ENCODE measurements at regions not wholly inside any gene's neighbourhood (a gene's known extent, or its start where the extent isn't known, plus 50 kb on each side); places are given as distances from the start of the nearest gene placed in this dataset.

DNA sequence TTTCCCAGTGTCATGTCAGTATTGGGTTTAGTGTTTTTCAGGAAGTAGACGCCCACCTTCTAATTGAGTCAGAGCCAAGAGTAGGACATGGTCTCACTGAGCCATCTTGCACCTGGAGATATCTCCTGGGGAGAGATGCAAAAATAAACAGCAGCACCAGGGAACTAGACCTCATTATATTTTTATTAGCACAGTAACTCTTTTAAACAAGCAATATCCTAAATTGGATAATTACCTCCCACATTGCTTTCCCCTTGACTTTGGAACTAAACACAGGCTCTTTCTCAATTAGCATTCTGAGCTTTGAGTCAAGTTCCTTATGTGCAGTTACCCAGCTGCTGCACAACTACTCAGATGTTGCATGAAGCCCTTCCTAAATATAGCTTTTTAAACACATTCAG lies 175.4 kb downstream of the IBTK start:
- DNase-seq (ENCODE audit: low read depth) = no peak

DNA sequence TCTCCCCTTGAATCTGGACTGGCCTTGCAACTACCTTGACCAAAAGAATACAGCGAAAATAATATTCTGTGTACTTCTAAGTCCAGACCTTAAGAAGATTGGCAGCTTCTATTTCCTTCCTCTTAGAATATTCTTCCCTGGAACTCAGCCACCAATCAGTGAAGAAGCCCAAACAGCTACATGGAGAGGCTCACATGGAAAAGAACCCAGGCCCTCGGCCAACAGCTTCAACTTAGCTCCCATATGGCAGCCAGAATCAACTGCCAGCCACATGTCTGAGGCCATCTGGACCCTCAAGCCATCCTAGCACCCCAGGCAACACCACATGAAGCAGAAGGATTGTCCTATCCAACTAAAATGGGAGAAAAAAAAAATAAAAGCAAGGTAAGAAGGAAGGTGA lies 178.8 kb downstream of the IBTK start:
- no peak for DNase-seq (ENCODE audit: low read depth)

DNA sequence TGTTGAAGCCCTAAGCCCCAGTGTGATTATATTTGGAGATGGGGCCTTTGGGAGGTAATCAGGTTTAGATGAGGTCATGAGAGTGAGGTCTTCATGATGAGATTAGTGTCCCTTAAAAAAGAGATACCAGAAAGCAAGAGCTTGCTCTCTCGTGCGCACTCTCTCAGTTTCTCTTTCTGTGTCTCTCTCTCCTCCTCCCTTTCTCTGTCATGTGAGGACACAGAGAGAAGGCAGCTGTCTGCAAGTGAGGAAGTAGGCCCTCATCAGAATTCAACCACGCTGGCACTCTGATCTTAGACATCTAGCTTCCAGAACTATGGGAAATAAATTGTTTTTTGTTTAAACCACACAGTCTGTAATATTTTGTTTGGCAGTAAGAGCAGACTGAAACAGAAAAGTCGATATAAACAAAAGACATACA lies 180.5 kb downstream of the IBTK start:
- no peak for DNase-seq (ENCODE audit: low read depth)

DNA sequence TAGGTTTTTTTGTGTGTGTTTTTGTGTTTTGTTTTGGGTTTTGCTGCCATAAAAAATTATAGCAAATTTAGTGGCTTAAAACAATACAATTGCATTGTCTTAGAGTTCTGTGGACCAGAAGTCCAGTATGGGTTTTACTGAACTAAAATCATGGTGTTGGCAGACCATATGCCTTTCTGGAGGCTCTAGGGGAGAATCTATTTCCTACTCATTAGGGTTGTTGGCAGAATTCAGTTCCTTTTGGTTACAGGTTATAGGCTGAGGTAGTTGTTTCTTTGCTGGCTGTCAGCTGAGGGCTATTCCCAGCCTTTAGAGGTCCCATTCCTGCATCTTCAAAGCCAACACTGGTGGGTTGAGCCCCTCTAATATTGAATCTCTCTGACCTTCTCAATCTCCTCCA lies 181.3 kb downstream of the IBTK start:
- no peak for DNase-seq (ENCODE audit: low read depth)

DNA sequence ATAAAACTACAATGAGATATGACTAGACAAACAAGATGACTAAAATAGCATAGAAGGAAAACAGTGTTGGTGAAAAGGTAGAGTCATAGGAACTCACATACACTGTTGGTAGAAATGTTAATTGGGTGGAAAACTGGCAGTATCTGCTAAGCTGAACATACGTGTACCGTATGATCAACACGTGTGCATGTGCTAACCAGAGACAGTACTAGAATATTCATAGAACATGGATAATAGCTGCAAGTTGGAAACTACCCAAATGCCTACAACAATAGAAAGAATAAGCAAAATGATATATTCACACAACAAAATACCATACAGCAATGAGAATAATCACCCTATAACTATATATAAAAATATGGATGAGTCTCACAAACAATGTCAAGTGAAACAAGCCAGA lies 184.0 kb downstream of the IBTK start:
- DNase-seq (ENCODE audit: low read depth) = no peak

DNA sequence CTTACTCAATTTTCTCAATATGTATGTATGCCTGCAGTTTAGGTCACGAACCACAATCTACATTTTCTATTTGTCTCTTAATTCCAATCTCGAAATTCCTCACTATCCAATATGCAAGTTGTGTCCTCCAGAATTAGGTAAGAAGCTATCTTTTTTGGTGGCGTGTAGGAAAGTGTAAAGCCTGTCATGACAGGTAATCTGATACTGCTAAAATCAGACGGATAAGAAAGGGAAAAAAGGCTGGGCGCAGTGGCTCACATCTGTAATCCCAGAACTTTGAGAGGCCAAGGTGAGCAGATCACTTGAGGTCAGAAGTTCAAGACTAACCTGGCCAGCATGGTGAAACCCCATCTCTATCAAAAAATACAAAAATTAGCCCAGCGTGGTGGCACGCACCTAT lies 185.3 kb downstream of the IBTK start:
- DNase-seq (ENCODE audit: low read depth) = no peak

DNA sequence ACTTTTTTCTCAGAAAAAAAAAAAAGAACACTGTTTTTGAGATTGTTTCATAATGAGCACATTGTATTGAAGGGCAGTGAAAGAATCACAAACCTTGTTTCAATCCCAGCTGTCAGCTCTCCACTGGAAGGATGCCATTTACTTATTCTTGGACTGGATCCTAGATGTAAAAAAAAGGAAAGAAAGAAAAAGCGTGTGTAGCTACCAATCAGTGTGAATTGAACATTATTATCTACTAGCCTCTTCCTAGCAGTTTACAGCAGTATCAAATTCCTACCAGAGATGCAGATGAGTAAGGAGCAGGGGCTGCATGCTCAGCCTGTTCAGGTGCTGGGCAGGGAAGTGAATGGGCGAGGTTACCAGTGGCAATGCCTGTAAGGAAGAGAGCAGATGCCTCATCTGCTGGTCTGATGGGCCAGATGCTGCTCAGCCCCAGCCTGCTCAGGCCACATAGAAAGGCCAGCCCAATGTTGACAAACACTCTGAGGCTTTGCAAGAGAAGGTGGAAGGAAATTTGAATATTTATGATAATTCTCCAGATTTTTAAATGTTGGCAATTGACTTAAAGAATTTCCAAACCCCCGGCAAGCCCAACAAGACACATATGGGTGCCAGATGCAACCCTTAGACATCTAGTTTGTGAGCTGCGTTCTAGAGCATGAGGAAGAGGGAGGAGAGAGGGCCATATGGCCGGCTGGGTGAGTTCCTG lies 189.5 kb downstream of the IBTK start:
- DNase-seq (ENCODE audit: low read depth) = peak; percentile 25

DNA sequence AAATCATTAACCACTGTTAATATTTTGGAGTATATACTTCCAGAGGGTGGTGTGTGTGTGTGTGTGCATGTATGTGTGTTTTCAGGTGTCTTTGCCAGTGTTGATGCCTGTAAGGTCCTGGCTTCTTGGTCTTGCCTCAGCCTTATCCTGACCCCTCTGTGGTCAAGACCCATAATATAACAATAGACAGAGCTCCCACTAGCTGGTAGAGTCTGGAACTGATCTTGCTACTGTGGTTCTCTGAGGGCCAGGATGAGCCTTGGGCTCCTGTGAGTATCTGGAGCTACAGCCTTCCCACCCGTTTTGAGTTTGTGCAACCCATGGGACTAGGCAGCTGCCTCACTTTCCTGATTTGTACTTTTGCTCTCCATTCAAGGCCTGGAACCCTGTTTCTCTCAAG lies 191.0 kb downstream of the IBTK start:
- DNase-seq (ENCODE audit: low read depth) = no peak

DNA sequence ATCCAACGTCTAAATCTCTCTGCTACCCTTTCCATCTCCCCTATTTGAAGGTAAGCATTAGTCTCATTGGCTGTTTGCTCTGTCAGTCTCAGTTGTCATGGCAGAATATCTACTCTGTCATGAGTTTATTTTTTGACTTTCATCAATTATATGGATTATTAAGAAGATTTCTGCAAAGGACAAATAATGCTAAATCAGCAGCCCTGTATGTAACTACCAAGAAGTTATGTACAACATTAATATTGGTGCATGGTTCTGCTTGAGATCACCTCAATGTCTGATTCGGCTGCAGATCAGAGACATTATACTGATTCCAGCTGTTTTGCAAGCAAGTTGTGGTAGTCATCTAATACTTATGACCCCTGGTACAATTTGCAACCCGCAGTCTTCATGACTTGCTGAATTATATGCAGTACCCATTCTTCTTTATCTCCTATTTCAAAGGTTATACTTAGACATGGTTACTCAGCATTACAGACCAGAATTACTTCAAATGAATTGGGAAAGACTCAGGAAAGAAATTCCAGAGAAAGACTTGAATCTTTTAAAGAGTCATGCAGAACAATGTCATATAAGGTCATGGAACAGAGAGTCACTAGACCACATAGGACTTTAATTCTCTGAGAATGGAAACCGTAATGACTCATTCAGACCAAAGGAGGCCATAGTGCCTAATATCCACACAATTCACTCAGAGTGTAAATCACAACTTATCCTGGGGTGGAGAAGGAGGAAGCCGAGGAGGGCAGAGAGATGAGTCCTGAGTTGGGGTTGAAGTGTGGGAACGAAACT lies 201.4 kb downstream of the IBTK start:
- DNase-seq (ENCODE audit: low read depth) = peak; percentile 91

DNA sequence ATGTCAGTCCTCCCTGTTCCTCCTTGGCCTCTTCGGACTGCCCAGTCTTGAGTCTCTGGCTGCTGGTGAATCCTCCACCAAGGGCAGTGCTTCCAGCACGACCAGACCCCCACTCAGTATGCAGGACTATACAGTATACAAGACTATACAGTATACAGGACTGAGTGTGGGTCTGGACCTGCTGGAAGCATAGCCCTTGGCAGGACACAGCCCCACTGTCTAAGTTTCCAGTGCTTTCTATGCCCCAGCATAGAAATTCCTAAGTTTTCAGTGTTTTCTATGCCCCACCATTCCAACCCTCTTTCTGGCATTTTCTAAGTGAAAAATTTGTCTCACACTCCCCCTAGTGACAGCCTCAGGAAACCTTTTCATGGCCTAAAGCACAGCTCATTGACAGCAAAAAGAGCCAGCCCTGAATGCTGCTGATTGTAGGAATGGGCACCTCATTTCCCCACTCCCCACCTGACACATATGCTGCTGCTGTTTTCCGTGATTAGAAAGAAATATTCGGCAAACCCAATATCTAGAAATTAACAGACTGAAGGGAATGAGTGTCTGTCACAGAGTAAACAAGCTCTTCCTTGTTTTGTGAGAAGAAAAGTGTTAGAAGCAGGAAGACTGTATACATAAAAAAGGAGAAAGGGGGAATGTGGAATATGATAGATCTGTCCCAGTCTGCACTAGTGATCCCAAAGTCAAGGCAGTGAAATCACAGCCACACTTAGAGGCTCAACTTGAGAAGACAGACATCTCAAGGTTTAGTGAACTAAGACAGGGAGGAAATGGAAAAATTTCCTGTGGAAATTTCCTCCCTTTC lies 206.9 kb downstream of the IBTK start:
- peak; percentile 65 for DNase-seq (ENCODE audit: low read depth)

DNA sequence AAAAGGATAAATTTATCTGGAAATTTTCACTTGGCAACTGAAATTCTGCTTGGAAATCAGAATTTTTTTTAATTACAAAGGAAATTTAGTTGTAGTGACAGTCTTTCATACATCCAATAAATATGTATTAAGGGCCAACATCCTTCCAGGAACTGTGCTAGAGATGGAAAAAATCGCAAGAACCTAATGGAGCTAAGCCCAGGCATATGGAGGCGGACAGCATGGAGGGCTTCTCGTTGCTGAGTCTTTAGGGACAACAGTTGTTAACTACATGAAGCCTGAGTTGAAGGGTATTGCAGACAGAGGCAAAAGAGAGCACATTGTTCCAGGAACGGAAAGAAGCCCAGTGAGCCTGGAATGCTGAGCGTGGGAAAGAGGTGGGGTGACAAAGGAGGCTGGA lies 208.9 kb downstream of the IBTK start:
- no peak for DNase-seq (ENCODE audit: low read depth)

DNA sequence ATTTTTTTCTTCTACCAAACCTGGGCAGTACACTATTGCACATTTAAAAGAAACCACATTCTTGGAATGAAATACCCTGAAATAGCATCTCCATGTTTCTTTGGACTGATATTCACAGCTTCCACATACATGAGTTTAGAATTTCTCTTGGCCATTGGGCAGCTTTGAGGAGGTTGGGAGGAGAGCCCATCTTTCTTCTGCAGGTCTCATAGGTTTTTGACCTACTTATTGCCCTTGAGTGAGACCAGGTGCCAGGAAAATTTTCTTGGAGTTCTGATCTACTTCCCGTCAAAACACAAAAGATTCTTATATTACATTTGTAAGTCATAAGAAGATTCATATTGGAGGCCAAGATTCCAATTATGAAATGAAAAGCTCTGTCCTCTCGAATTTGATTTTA lies 212.0 kb downstream of the IBTK start:
- DNase-seq (ENCODE audit: low read depth) = no peak

DNA sequence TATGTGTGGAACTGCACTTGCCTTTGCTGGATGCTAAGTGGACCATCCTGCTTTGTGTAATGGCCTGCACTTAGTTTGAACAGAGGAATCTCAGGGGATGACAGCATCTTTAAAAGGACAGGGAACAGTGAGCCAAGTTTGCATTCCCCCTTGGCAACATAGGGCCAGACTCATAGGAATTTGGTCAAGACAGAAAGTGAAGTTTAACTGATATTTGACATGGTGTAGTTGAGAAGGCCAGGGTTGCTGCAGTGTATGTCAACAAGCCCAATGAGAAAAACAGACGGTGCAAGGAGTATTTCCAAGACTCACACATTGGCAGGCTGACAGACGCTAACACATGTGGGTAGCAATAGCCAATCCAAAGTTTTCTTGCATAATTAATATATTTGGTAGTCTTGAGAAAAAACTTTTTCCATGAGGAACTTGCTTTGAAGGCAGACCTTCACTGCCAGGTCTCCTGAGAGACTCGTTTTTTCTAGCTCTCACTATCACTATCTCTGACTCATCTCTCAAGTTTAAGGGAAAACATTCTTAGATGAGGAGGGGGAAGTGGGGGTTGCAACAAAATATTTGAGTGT lies 213.8 kb downstream of the IBTK start:
- DNase-seq (ENCODE audit: low read depth) = peak; percentile 47

DNA sequence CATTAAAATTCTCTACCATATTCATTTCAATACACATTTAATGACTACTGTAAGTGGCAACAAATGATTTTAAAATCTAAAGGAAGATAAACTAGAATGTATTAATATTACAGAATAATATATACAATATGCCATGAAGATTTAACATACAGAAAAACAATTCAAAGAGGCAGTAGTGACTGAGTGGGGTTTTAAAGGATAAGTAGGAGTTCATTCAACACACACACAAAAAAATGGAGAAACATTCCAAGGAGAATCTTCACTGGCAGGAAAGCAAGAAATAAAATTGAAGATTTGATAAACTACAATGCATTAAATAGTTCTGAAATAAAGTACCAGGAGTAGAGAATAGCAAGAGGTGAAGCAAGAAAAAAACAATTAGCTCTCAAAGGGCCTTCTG lies 215.1 kb downstream of the IBTK start:
- no peak for DNase-seq (ENCODE audit: low read depth)

DNA sequence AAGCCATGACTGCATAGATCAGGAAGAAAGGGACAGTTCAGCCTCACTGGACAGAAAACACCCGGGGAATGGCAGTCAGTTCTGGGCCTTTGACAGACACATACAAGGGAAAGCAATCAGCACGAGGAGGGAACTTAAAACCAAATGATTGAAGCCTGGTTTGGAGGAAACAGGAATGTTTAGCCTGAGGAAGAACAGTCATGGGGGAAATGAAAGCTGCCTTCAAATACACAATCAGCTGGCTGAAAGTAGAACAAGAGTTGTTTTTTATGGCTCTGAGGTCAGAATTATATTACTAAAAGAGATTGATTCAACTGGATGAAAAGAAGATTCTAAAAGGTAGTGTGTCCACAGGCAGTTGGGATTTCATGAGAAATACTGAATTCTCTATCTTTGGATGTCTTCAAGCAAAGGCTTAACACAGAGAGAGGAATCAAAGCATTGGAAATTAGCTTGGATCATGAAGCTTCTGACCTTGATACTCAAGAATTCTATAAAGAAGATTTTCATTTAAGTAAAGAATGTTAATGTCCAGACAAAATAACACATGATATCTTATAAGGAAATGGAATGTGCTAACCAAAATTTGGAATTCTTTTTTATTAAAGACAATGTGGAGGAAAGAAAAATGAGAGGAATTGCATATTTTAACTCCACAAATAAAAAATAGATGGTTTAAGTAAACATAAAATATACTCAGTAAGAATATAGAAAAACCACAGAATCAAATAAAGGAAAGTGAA lies 216.6 kb downstream of the IBTK start:
- no peak for DNase-seq (ENCODE audit: low read depth)

DNA sequence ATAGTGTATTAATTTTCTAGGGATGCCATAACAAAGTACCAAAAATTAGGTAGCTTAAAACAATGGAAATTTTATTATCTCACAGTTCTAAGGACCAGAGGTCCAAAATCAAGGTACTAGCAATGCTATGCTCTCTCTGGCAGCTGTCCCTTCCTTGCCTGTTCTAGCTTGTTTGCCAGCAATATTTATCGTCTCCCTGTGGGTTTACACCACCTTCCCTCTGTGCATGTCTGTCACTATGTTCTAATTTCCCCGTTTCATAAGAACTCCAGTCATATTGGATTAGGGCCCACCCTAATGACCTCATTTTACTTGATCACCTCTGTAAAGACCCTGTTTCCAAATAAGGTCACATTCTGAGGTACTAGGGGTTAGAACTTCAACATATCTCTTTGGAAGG lies 217.2 kb downstream of the IBTK start:
- no peak for DNase-seq (ENCODE audit: low read depth)

DNA sequence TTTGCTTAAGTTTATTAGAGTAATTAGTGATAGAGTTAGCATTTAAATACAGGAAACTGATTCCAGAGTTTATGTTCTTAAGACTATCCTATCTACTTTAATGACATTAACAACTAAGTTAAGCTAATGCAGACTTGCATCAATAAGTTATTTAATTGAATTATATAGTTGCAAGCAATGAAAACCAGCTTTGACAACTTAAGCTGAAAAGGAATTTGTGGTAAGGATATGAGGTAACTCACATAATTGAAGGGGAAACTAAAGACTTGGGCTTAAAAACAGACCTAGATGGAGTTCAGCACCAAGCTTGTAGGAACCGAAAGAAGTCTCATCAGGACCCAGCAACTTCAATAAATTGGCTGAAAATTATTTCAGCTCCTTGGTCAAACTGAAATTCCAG lies 222.3 kb downstream of the IBTK start:
- DNase-seq (ENCODE audit: low read depth) = peak; percentile 82

DNA sequence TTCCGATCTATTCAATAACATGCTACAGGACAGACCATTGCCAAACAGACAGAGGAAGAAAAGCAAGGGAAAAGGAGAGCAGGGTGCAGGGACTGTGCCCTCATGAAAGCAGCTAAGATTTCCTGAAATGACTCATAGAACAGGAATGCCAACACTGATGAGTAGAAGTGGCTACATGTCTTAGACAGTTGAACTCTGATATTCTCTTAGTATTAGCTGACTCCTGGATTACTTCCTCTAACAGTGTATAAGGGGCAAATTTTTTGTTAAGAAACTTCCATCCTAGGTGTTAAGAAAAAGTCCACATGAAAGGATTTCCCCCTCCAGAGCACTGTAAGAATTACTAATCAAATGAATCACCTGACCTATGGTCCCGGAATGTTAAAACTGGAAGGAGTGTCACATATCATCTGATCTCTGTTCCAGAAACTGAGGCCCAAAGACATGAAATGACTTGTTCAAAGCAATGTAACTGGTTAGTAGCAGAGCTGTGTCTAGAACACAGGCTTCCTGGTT lies 224.9 kb downstream of the IBTK start:
- DNase-seq (ENCODE audit: low read depth) = peak; percentile 84

DNA sequence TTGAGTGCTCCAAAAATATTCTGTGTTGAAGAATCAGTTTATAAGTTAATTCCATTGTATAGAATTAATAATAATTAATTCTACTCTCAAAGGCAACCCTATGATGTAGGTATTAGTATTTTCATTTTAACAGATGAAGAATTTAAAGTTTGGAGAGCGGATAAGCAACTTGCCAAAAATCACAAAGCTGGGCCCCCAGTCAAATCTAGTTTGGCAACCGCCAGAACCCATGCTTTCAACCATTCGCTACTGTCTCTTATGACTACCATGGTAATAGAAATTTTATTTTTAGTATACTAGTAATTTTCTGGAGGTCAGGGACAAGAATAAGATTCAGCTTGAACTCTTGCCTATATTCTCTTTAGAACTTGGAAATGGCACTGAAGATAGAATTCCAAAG lies 229.8 kb downstream of the IBTK start:
- no peak for DNase-seq (ENCODE audit: low read depth)

DNA sequence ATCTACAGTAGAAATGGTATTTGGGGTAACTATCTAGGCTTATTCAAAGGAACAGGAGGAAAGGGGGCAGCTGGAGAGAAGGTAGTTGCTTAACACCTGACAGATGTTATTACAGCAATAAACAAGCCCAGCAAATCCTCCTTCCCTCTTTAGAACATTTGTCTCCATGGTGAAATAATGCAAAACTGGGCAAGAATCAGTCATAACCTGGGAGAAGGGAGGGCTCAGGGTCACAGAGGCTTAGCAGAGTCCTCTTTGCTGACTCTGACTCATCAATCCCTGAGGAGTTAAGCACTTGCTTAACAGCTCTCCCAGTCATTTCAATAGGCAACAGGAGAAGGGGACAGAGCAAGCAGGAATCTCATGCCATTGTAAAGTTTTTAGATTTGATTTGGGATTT lies 230.3 kb downstream of the IBTK start:
- DNase-seq (ENCODE audit: low read depth) = peak; percentile 99

DNA sequence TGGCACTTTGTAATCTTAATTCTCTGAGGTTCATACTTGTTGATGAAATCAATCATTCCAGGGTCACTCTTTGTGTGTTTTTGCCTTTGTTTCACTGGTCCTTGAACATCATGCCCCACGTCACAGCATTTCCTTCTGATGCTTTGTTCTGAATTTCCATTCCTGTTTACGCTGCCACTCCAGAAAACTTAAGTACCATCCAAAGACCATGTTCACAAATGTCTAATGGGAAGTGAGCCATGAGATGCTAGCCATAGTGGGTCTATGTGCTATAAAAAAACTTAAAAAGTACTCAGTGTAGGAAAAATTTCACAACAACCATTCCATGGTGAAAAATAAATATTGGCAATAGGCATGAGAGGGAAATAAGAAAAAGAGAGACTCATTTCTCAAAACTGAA lies 232.0 kb downstream of the IBTK start:
- DNase-seq (ENCODE audit: low read depth) = no peak

DNA sequence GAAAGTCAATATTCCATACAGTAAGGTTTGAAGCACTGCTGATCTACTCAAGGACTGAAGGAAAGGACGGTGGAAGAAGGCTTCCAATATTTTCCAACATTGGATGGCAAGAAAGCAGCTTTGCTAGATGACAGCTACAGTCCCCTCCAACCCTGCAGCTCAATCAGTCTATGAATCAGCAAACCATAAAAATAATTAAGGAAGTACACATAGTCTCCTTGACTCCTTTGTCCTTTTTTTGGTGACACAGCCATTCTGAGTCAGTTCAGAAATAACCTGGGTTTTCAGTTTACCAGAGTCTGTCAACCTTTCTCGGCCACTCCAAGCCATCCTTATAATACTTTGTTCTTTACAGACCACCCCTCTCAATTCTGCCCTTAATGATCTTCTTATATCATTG lies 232.5 kb downstream of the IBTK start:
- DNase-seq (ENCODE audit: low read depth) = no peak

Measured in amniotic epithelial cell (primary cell).